Endothelial cell of umbilical vein (primary cell): ENCODE measurements at regions not wholly inside any gene's neighbourhood (a gene's known extent, or its start where the extent isn't known, plus 50 kb on each side); places are given as distances from the start of the nearest gene placed in this dataset.

ENCODE experiments used
- BruUV-seq: library from RNA; stranded (reverse); fragments of 400-500 nt; replicated peaks from 2 replicates; lab custom pipeline; 2021; lab: Mats Ljungman, UMichigan
- CTCF ChIA-PET: fragments of 300-600, 350-600 bp; sonication (Branson Sonifier 250); formaldehyde crosslinking; loops from one replicate; lab custom pipeline; 2021; ENCODE audit warnings: antibody characterized with exemption, inconsistent platforms; lab: Charles Lee
- POLR2A ChIA-PET: fragments of 300-600, 350-600 bp; sonication (Branson Sonifier 250); formaldehyde crosslinking; loops from one replicate; lab custom pipeline; 2021; ENCODE audit warnings: antibody characterized with exemption, inconsistent platforms; lab: Charles Lee
- DNase-seq: peaks from one replicate; pipeline ENCODE4 v3.0.0-alpha.2; 2011; ENCODE audit warnings: low read depth, low spot score
- FAIRE-seq: peaks from 2 replicates; lab custom pipeline; 2011; peaks lifted over from hg19 to GRCh38; lab: Jason Lieb, UNC
- H2AFZ ChIP-seq: 2 replicates; pipeline ENCODE4 v1.6.0; 2012; ENCODE audit warnings: low read depth, low read length, control low read depth, inconsistent platforms
- H3K27ac ChIP-seq: 2 replicates; pipeline ENCODE4 v1.5.1; 2011; ENCODE audit warnings: low read depth, mild to moderate bottlenecking, control low read depth, low read length, moderate library complexity; ENCODE audit not compliant: insufficient read depth
- H3K27me3 ChIP-seq, 2 experiments: 2 replicates each; pipeline versions ENCODE4 v1.6.0 to v1.6.1; 2011; ENCODE audit warnings: low read length in 2 of 2, mixed read lengths in 1 of 2; ENCODE audit not compliant: control insufficient read depth in 2 of 2, insufficient read depth in 2 of 2
- H3K36me3 ChIP-seq, 2 experiments: 2 replicates in 1 of 2; 3 replicates in 1 of 2; pipeline ENCODE4 v1.5.1; 2011; ENCODE audit warnings: low read length in 2 of 2, mild to moderate bottlenecking in 1 of 2, moderate library complexity in 1 of 2; ENCODE audit not compliant: control insufficient read depth in 2 of 2, insufficient read depth in 2 of 2; ENCODE audit errors: extremely low read depth in 1 of 2
- H3K4me1 ChIP-seq: 3 replicates; pipeline ENCODE4 v1.5.1; 2011; ENCODE audit warnings: mild to moderate bottlenecking, low read length; ENCODE audit not compliant: control insufficient read depth, insufficient read depth; ENCODE audit errors: extremely low read depth
- H3K4me2 ChIP-seq: 2 replicates; pipeline ENCODE4 v1.6.1; 2011; ENCODE audit warnings: low read length, control low read depth, mixed read lengths; ENCODE audit not compliant: insufficient read depth
- H3K4me3 ChIP-seq, 3 experiments: fragments of 200-600 bp in 1 of 3; sonication (generic), shearing (Covaris generic) in 1 of 3; replicated peaks in 1 of 3; 2 replicates each; pipeline ENCODE4 v1.5.1; 2011 to 2016; ENCODE audit warnings: control low read depth in 3 of 3, low read length in 3 of 3, mild to moderate bottlenecking in 2 of 3, inconsistent platforms in 1 of 3, low read depth in 1 of 3, moderate library complexity in 1 of 3; ENCODE audit not compliant: insufficient read depth in 1 of 3
- H3K79me2 ChIP-seq: 2 replicates; pipeline ENCODE4 v1.6.0; 2012; ENCODE audit warnings: low read length, inconsistent platforms; ENCODE audit not compliant: control insufficient read depth, insufficient read depth
- H3K9ac ChIP-seq: replicated peaks from 2 replicates; pipeline ENCODE3; 2011; ENCODE audit warnings: low read length, control low read depth; ENCODE audit not compliant: insufficient read depth; ENCODE audit errors: extremely low read depth
- H3K9me1 ChIP-seq: replicated peaks from 3 replicates; pipeline ENCODE4 v1.6.0; 2011; ENCODE audit warnings: mild to moderate bottlenecking, low read length; ENCODE audit not compliant: control insufficient read depth, insufficient read depth; ENCODE audit errors: extremely low read depth
- H3K9me3 ChIP-seq: replicated peaks from 2 replicates; pipeline ENCODE4 v1.5.1; 2012; ENCODE audit warnings: low read length, inconsistent platforms; ENCODE audit not compliant: control insufficient read depth, insufficient read depth
- H4K20me1 ChIP-seq: replicated peaks from 2 replicates; pipeline ENCODE3; 2011; ENCODE audit warnings: mild to moderate bottlenecking, low read length; ENCODE audit not compliant: control insufficient read depth, insufficient read depth; ENCODE audit errors: extremely low read depth
- EZH2 ChIP-seq: IDR thresholded peaks from 2 replicates; pipeline ENCODE4 v1.6.1; 2012; ENCODE audit warnings: borderline replicate concordance, low read depth, mild to moderate bottlenecking, moderate library complexity, low read length, inconsistent platforms; ENCODE audit not compliant: severe bottlenecking
- FOS ChIP-seq: IDR thresholded peaks from 2 replicates; pipeline ENCODE4 v1.6.1; 2011; ENCODE audit warnings: mild to moderate bottlenecking, low read length, moderate library complexity, borderline replicate concordance; ENCODE audit not compliant: insufficient read depth
- GATA2 ChIP-seq: IDR thresholded peaks from 2 replicates; pipeline ENCODE4 v1.7.0; 2011; ENCODE audit warnings: low read depth, mild to moderate bottlenecking, moderate library complexity, mixed read lengths, low read length; ENCODE audit not compliant: insufficient read length, insufficient read depth
- JUN ChIP-seq: IDR thresholded peaks from 2 replicates; pipeline ENCODE4 v1.6.1; 2011; ENCODE audit warnings: borderline replicate concordance, low read depth; ENCODE audit not compliant: insufficient read length, insufficient read depth
- MAX ChIP-seq: IDR thresholded peaks from 2 replicates; pipeline ENCODE4 v1.6.1; 2011; ENCODE audit not compliant: insufficient read depth, insufficient read length
- MYC ChIP-seq: IDR thresholded peaks from one replicate; pipeline ENCODE4 v1.6.1; 2011; ENCODE audit warnings: mild to moderate bottlenecking, low read depth, low read length
- POLR2A ChIP-seq: IDR thresholded peaks from 2 replicates; pipeline ENCODE4 v1.6.1; 2012; ENCODE audit warnings: low read depth, mild to moderate bottlenecking, control low read depth, low read length
- POLR2AphosphoS5 ChIP-seq: IDR thresholded peaks from 2 replicates; pipeline ENCODE4 v1.6.1; 2012; ENCODE audit warnings: low read depth, mild to moderate bottlenecking, control low read depth, low read length, moderate library complexity; ENCODE audit not compliant: insufficient read depth
- dilution Hi-C: fragments of 300-500 bp; cut with MboI; formaldehyde crosslinking; loops from one replicate; pipeline ENCODE4 v1.15.0; 2019; ENCODE audit warnings: low sequenced_read_pairs; ENCODE audit not compliant: extremely low pct_ligation_motif_present
- intact Hi-C: fragments of 100-400 bp; cut with micrococcal nuclease; formaldehyde crosslinking; loops from one replicate; pipeline ENCODE4 v1.10.0; 2022
- TF ChIP-seq, protein P1 (sequence below), 2 donors: IDR thresholded peaks; 1 replicate in 1 of 2; 2 replicates in 1 of 2; pipeline ENCODE4 v1.5.1; 2011; ENCODE audit warnings: low read length in 2 of 2, mild to moderate bottlenecking in 2 of 2, moderate library complexity in 2 of 2, control low read depth in 1 of 2, inconsistent platforms in 1 of 2, low read depth in 1 of 2; ENCODE audit not compliant: insufficient read depth in 1 of 2; ENCODE audit errors: extremely low read depth in 1 of 2

GRCh38 chr7:69489533-69489932 lies 108.7 kb upstream of the AUTS2 start:
- DNase-seq = no peak
- Histone ChIP-seq H2AFZ (no peak overlapping the region), H4K20me1 (no peaks in the 10 kb centered on the region), H3K9me1 (no peaks in the 10 kb centered on the region), H3K4me2 (no peak overlapping the region), H3K27me3 (no peaks in the 10 kb centered on the region), H3K79me2 (no peaks in the 10 kb centered on the region), H3K27ac (no peak overlapping the region), H3K4me3 (no peak overlapping the region), H3K4me1 (no peaks in the 10 kb centered on the region), H3K9ac (no peak overlapping the region), H3K36me3 (no peaks in the 10 kb centered on the region), H3K9me3 (no peaks in the 10 kb centered on the region)
- intact Hi-C loops (no loop called here), dilution Hi-C loops (no loop called here)
- ChIA-PET POLR2A (no interaction called here), CTCF (no interaction called here)
- no peak for FAIRE-seq
- BruUV-seq = no TSS peak
- no peak for TF ChIP-seq POLR2A
- no peak for TF ChIP-seq MYC
- no peak for TF ChIP-seq EZH2
- no peak for TF ChIP-seq GATA2
- TF ChIP-seq FOS = no peak
- TF ChIP-seq POLR2AphosphoS5 = no peak
- TF ChIP-seq, protein P1, sequence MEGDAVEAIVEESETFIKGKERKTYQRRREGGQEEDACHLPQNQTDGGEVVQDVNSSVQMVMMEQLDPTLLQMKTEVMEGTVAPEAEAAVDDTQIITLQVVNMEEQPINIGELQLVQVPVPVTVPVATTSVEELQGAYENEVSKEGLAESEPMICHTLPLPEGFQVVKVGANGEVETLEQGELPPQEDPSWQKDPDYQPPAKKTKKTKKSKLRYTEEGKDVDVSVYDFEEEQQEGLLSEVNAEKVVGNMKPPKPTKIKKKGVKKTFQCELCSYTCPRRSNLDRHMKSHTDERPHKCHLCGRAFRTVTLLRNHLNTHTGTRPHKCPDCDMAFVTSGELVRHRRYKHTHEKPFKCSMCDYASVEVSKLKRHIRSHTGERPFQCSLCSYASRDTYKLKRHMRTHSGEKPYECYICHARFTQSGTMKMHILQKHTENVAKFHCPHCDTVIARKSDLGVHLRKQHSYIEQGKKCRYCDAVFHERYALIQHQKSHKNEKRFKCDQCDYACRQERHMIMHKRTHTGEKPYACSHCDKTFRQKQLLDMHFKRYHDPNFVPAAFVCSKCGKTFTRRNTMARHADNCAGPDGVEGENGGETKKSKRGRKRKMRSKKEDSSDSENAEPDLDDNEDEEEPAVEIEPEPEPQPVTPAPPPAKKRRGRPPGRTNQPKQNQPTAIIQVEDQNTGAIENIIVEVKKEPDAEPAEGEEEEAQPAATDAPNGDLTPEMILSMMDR (IDR thresholded peaks at IDR 0.05; ENCODE audit: extremely low read depth in 1 of 2, insufficient read depth in 1 of 2, low read depth in 1 of 2, low read length in 2 of 2) = no peak
- no peak for TF ChIP-seq JUN
- TF ChIP-seq MAX = no peak
